ENCODE measurements at regions not wholly inside any gene's neighbourhood (a gene's known extent, or its start where the extent isn't known, plus 50 kb on each side); places are given as distances from the start of the nearest gene placed in this dataset.

GRCh38 chr13:105567951-105568525 is 967.4 kb downstream of the EFNB2 start:
- TF ChIP-seq CTCF (IDR thresholded peaks at IDR 0.05; ENCODE audit: low read depth, low read length) = no peak
- peak in 1 of 2 donors; percentile 5 for DNase-seq (ENCODE audit: low read depth in 2 of 2)
- H3K4me3 ChIP-seq (replicated peaks in 1 of 2; ENCODE audit: low read depth in 2 of 2, low read length in 2 of 2) = no peak overlapping the region

GRCh38 chr13:105565136-105565727 is 970.2 kb downstream of the EFNB2 start:
- TF ChIP-seq CTCF (IDR thresholded peaks at IDR 0.05; ENCODE audit: low read depth, low read length) = no peak
- DNase-seq (ENCODE audit: low read depth in 2 of 2) = peak in 1 of 2 donors; percentile 5
- no peak overlapping the region for H3K4me3 ChIP-seq (replicated peaks in 1 of 2; ENCODE audit: low read depth in 2 of 2, low read length in 2 of 2)

- no peak for DNase-seq (ENCODE audit: low read depth in 2 of 2)
- no peak overlapping the region for H3K4me3 ChIP-seq (replicated peaks in 1 of 2; ENCODE audit: low read depth in 2 of 2, low read length in 2 of 2)
- TF ChIP-seq CTCF (IDR thresholded peaks at IDR 0.05; ENCODE audit: low read depth, low read length) = no peak
These were observed 983.4 kb downstream of the EFNB2 start for GRCh38 chr13:105552078-105552477.

GRCh38 chr13:105547851-105548250 is 987.6 kb downstream of the EFNB2 start:
- TF ChIP-seq CTCF (IDR thresholded peaks at IDR 0.05; ENCODE audit: low read depth, low read length) = no peak
- H3K4me3 ChIP-seq (replicated peaks in 1 of 2; ENCODE audit: low read depth in 2 of 2, low read length in 2 of 2) = no peak overlapping the region
- no peak for DNase-seq (ENCODE audit: low read depth in 2 of 2)

- no peak for DNase-seq (ENCODE audit: low read depth in 2 of 2)
- H3K4me3 ChIP-seq (replicated peaks in 1 of 2; ENCODE audit: low read depth in 2 of 2, low read length in 2 of 2) = no peak overlapping the region
- TF ChIP-seq CTCF (IDR thresholded peaks at IDR 0.05; ENCODE audit: low read depth, low read length) = no peak
These were observed 989.7 kb downstream of the EFNB2 start for GRCh38 chr13:105545811-105546210.

- no peak for TF ChIP-seq CTCF (IDR thresholded peaks at IDR 0.05; ENCODE audit: low read depth, low read length)
- H3K4me3 ChIP-seq (replicated peaks in 1 of 2; ENCODE audit: low read depth in 2 of 2, low read length in 2 of 2) = no peak overlapping the region
- peak in 1 of 2 donors; percentile 29 for DNase-seq (ENCODE audit: low read depth in 2 of 2)
These were observed 991.7 kb downstream of the EFNB2 start for GRCh38 chr13:105543742-105544141.

- TF ChIP-seq CTCF (IDR thresholded peaks at IDR 0.05; ENCODE audit: low read depth, low read length) = no peak
- H3K4me3 ChIP-seq (replicated peaks in 1 of 2; ENCODE audit: low read depth in 2 of 2, low read length in 2 of 2) = no peak overlapping the region
- no peak for DNase-seq (ENCODE audit: low read depth in 2 of 2)
These were observed 993.9 kb downstream of the EFNB2 start for GRCh38 chr13:105541565-105541964.
